OCI-LY1 (cell line): ENCODE measurements at regions not wholly inside any gene's neighbourhood (a gene's known extent, or its start where the extent isn't known, plus 50 kb on each side); places are given as distances from the start of the nearest gene placed in this dataset.
A peak's percentile ranks its signal among the peaks of the same experiment; 100 is the strongest.

ENCODE experiments used
- H2AFZ ChIP-seq: fragments of 200-600 bp; sonication (generic), shearing (Covaris generic); 2 replicates; pipeline ENCODE4 v1.6.0; 2014; ENCODE audit warnings: antibody characterized with exemption, mild to moderate bottlenecking, low read length
- H3F3A ChIP-seq: fragments of 200-600 bp; sonication (generic), shearing (Covaris generic); 2 replicates; pipeline ENCODE4 v1.6.0; 2014; ENCODE audit warnings: mild to moderate bottlenecking, antibody characterized with exemption, low read length, moderate library complexity; ENCODE audit not compliant: insufficient read depth
- H3K27ac ChIP-seq: fragments of 200-600 bp; sonication (generic); 2 replicates; pipeline ENCODE4 v1.5.1; 2014; ENCODE audit warnings: low read length, mixed run types, mild to moderate bottlenecking, low read depth; ENCODE audit not compliant: poor library complexity, severe bottlenecking
- H3K27me3 ChIP-seq: fragments of 200-600 bp; sonication (generic); 2 replicates; pipeline ENCODE4 v1.6.0; 2014; ENCODE audit warnings: antibody characterized with exemption, mild to moderate bottlenecking, low read length, moderate library complexity; ENCODE audit not compliant: insufficient read depth
- H3K36me3 ChIP-seq: fragments of 200-600 bp; sonication (generic); 2 replicates; pipeline ENCODE4 v1.6.1; 2014; ENCODE audit warnings: mild to moderate bottlenecking, antibody characterized with exemption, low read length, moderate library complexity, mixed read lengths; ENCODE audit not compliant: insufficient read depth
- H3K4me1 ChIP-seq: fragments of 200-600 bp; sonication (generic); 2 replicates; pipeline ENCODE4 v1.5.1; 2014; ENCODE audit warnings: mild to moderate bottlenecking, low read length, moderate library complexity; ENCODE audit not compliant: insufficient read depth, severe bottlenecking
- H3K4me2 ChIP-seq: fragments of 200-600 bp; sonication (generic), shearing (Covaris generic); 2 replicates; pipeline ENCODE4 v1.6.1; 2014; ENCODE audit warnings: low read length
- H3K4me3 ChIP-seq: fragments of 200-600 bp; sonication (generic); 2 replicates; pipeline ENCODE4 v1.5.1; 2014; ENCODE audit warnings: low read length, low read depth, mild to moderate bottlenecking, mixed read lengths; ENCODE audit not compliant: poor library complexity, severe bottlenecking
- H3K79me2 ChIP-seq: fragments of 200-600 bp; shearing (Covaris generic); 2 replicates; pipeline ENCODE4 v1.6.1; 2016; ENCODE audit warnings: mixed run types, low read length, mixed read lengths; ENCODE audit not compliant: insufficient read depth
- H3K9ac ChIP-seq: fragments of 200-600 bp; sonication (generic), shearing (Covaris generic); 2 replicates; pipeline ENCODE4 v1.6.1; 2014; ENCODE audit warnings: mild to moderate bottlenecking, low read length, mixed read lengths
- H3K9me2 ChIP-seq: fragments of 200-600 bp; sonication (generic), shearing (Covaris generic); 2 replicates; pipeline ENCODE4 v1.6.1; 2014; ENCODE audit warnings: low read depth, mild to moderate bottlenecking, low read length, mixed read lengths
- H3K9me3 ChIP-seq: fragments of 200-600 bp; shearing (Covaris generic); 2 replicates; pipeline ENCODE4 v1.6.1; 2014; ENCODE audit warnings: low read length, mixed read lengths
- H4K20me1 ChIP-seq: fragments of 200-600 bp; sonication (generic), shearing (Covaris generic); 2 replicates; pipeline ENCODE4 v1.6.0; 2016; ENCODE audit warnings: mild to moderate bottlenecking, low read length; ENCODE audit not compliant: insufficient read depth
- EZH2 ChIP-seq: fragments of 200-600 bp; sonication (generic), shearing (Covaris generic); IDR thresholded peaks from 2 replicates; pipeline ENCODE4 v1.8.0; 2017; ENCODE audit warnings: borderline replicate concordance, mixed run types, mild to moderate bottlenecking, antibody characterized with exemption, low read length, moderate library complexity, mixed read lengths
- TF ChIP-seq, protein P1 (sequence below): fragments of 200-600 bp; sonication (generic), shearing (Covaris generic); IDR thresholded peaks from 2 replicates; pipeline ENCODE4 v1.5.1; 2017; ENCODE audit warnings: mild to moderate bottlenecking, antibody characterized with exemption, low read length, moderate library complexity, mixed read lengths

GRCh38 chr3:174382878-174383277 lies 476.3 kb upstream of the NAALADL2 start:
- Histone ChIP-seq H3K36me3 (no peaks in the 10 kb centered on the region), H3K27ac (no peak overlapping the region)

GRCh38 chr3:174387736-174388135 lies 471.4 kb upstream of the NAALADL2 start:
- TF ChIP-seq EZH2, result no peak
- TF ChIP-seq, protein P1, sequence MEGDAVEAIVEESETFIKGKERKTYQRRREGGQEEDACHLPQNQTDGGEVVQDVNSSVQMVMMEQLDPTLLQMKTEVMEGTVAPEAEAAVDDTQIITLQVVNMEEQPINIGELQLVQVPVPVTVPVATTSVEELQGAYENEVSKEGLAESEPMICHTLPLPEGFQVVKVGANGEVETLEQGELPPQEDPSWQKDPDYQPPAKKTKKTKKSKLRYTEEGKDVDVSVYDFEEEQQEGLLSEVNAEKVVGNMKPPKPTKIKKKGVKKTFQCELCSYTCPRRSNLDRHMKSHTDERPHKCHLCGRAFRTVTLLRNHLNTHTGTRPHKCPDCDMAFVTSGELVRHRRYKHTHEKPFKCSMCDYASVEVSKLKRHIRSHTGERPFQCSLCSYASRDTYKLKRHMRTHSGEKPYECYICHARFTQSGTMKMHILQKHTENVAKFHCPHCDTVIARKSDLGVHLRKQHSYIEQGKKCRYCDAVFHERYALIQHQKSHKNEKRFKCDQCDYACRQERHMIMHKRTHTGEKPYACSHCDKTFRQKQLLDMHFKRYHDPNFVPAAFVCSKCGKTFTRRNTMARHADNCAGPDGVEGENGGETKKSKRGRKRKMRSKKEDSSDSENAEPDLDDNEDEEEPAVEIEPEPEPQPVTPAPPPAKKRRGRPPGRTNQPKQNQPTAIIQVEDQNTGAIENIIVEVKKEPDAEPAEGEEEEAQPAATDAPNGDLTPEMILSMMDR, result no peak
- Histone ChIP-seq H3K9me2 (no peaks in the 10 kb centered on the region), H4K20me1 (no peaks in the 10 kb centered on the region), H3K27ac (no peak overlapping the region), H3K4me1 (no peaks in the 10 kb centered on the region), H3K36me3 (no peaks in the 10 kb centered on the region), H3F3A (no peaks in the 10 kb centered on the region), H3K9ac (no peak overlapping the region), H3K9me3 (no peaks in the 10 kb centered on the region), H3K4me2 (no peak overlapping the region), H3K79me2 (no peaks in the 10 kb centered on the region), H2AFZ (no peak overlapping the region), H3K4me3 (no peak overlapping the region), H3K27me3 (no peaks in the 10 kb centered on the region)

More at GRCh38 chr3:174382878-174383277, 476.3 kb upstream of the NAALADL2 start:
- Histone ChIP-seq H3K4me2 (no peak overlapping the region), H3K9me2 (no peaks in the 10 kb centered on the region), H4K20me1 (no peaks in the 10 kb centered on the region), H3F3A (no peaks in the 10 kb centered on the region), H3K9ac (no peak overlapping the region), H2AFZ (no peak overlapping the region), H3K27me3 (no peaks in the 10 kb centered on the region), H3K4me3 (no peak overlapping the region), H3K9me3 (no peaks in the 10 kb centered on the region), H3K4me1 (no peaks in the 10 kb centered on the region), H3K79me2 (no peaks in the 10 kb centered on the region)
- no peak for TF ChIP-seq EZH2
- TF ChIP-seq, protein P1, result no peak

DNA sequence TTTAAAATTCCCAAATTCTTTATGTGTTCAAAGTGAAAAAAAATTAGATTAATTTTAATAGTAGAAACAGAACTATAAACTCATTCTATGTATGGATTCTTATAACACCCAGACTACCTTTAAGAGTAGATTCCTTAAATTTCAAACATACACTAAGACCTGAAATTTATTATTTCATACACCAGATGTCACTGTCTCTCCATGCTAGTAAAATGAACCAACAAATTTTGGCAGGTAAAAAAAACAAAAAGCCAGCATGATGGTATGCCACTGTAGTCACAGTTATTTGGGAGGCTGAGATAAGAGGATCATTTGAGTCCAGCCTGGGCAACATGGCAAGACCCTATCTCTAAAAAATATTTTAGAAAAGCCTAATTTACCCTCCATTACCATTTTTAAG lies 461.3 kb upstream of the NAALADL2 start:
- Histone ChIP-seq H4K20me1 (no peaks in the 10 kb centered on the region), H3K36me3 (no peaks in the 10 kb centered on the region), H3K4me1 (no peaks in the 10 kb centered on the region), H3K9me3 (no peaks in the 10 kb centered on the region), H3F3A (no peaks in the 10 kb centered on the region), H3K4me2 (no peak overlapping the region), H3K27ac (no peak overlapping the region), H3K27me3 (no peaks in the 10 kb centered on the region), H2AFZ (no peak overlapping the region), H3K4me3 (no peak overlapping the region), H3K79me2 (no peaks in the 10 kb centered on the region), H3K9ac (no peak overlapping the region), H3K9me2 (no peaks in the 10 kb centered on the region)
- no peak for TF ChIP-seq EZH2
- TF ChIP-seq, protein P1, result peak; percentile 44; the same call in 1 of the 2 replicates
